CD4-positive, alpha-beta memory T cell (primary cell): ENCODE measurements at regions not wholly inside any gene's neighbourhood (a gene's known extent, or its start where the extent isn't known, plus 50 kb on each side); places are given as distances from the start of the nearest gene placed in this dataset.
"Not testable (repeated sequence)": the region's sequence is repeated elsewhere in the genome, so short reads cannot be mapped to it uniquely, and the experiment has no call there.

ENCODE experiments used
- CTCF ChIA-PET: fragments of 350-600 bp; sonication (Branson Sonifier 250); formaldehyde crosslinking; loops from one replicate; lab custom pipeline; 2021; ENCODE audit warnings: inconsistent platforms; ENCODE audit not compliant: partially characterized antibody; lab: Charles Lee
- POLR2A ChIA-PET: fragments of 350-600 bp; sonication (Branson Sonifier 250); formaldehyde crosslinking; loops from one replicate; lab custom pipeline; 2021; ENCODE audit not compliant: partially characterized antibody; lab: Charles Lee
- DNase-seq, 5 donors: peaks; one replicate each; pipeline versions ENCODE4 v3.0.0 to v3.0.0-alpha.2; 2020 to 2022; ENCODE audit warnings: mixed read lengths in 1 of 5
- H3K27ac ChIP-seq: one replicate; pipeline ENCODE4 v1.7.0; 2013; ENCODE audit warnings: low read depth, low read length
- H3K27me3 ChIP-seq: 2 replicates; pipeline ENCODE4 v1.7.0; 2013; ENCODE audit warnings: mild to moderate bottlenecking, low read length, moderate library complexity; ENCODE audit not compliant: insufficient read depth
- H3K36me3 ChIP-seq: 2 replicates; pipeline ENCODE4 v1.7.0; 2013; ENCODE audit warnings: mild to moderate bottlenecking, low read length, moderate library complexity; ENCODE audit not compliant: insufficient read depth
- H3K4me1 ChIP-seq: 2 replicates; pipeline ENCODE4 v1.7.0; 2013; ENCODE audit warnings: mild to moderate bottlenecking, low read length, moderate library complexity; ENCODE audit not compliant: insufficient read depth
- H3K4me3 ChIP-seq, 2 donors: one replicate each; pipeline ENCODE4 v1.7.0; 2013; ENCODE audit warnings: low read length in 2 of 2, mild to moderate bottlenecking in 1 of 2
- H3K9me3 ChIP-seq, 2 donors: one replicate each; pipeline ENCODE4 v1.7.0; 2013; ENCODE audit warnings: low read length in 2 of 2, control low read depth in 1 of 2; ENCODE audit not compliant: control insufficient read depth in 1 of 2
- H3K27ac Mint-ChIP-seq, 7 donors: one replicate each; pipeline ENCODE4 v1.8.0; 2020 to 2021; ENCODE audit warnings: mixed read lengths in 7 of 7, mild to moderate bottlenecking in 6 of 7, inconsistent platforms in 3 of 7, moderate library complexity in 3 of 7
- H3K27me3 Mint-ChIP-seq, 2 donors: one replicate each; pipeline ENCODE4 v1.8.0; 2020 to 2021; ENCODE audit warnings: mixed read lengths in 2 of 2
- H3K36me3 Mint-ChIP-seq, 2 donors: one replicate each; pipeline ENCODE4 v1.8.0; 2020 to 2021; ENCODE audit warnings: mixed read lengths in 2 of 2, inconsistent platforms in 1 of 2, mild to moderate bottlenecking in 1 of 2
- H3K4me1 Mint-ChIP-seq, 4 donors: one replicate each; pipeline ENCODE4 v1.8.0; 2020 to 2021; ENCODE audit warnings: mixed read lengths in 4 of 4, mild to moderate bottlenecking in 1 of 4
- H3K4me3 Mint-ChIP-seq, 8 donors: one replicate each; pipeline ENCODE4 v1.8.0; 2020 to 2021; ENCODE audit warnings: mixed read lengths in 8 of 8, mild to moderate bottlenecking in 7 of 8, moderate library complexity in 6 of 8, inconsistent platforms in 3 of 8
- H3K9me3 Mint-ChIP-seq, 8 donors: one replicate each; pipeline ENCODE4 v1.8.0; 2020 to 2021; ENCODE audit warnings: mixed read lengths in 8 of 8, mild to moderate bottlenecking in 5 of 8, inconsistent platforms in 3 of 8, moderate library complexity in 1 of 8
- intact Hi-C: fragments of 100-400 bp; cut with micrococcal nuclease; formaldehyde crosslinking; loops from one replicate; pipeline ENCODE4 v1.15.1; 2023

- intact Hi-C loops = no loop called here
These were observed 418.4 kb downstream of the NUP35 start for GRCh38 chr2:183542606-183543005.

GRCh38 chr2:183543222-183543621 is 419.0 kb downstream of the NUP35 start:
- Histone ChIP-seq H3K27me3 (no peaks in the 10 kb centered on the region), H3K4me3 (no peak overlapping the region), H3K4me1 (no peaks in the 10 kb centered on the region), H3K9me3 (no peaks in the 10 kb centered on the region), H3K27ac (no peak overlapping the region), H3K36me3 (no peaks in the 10 kb centered on the region)
- POLR2A ChIA-PET = no interaction called here
- Mint-ChIP-seq H3K9me3 (peaks cover 0 to 52% (median 36%) of the 10 kb centered on the region in 8 donors), H3K27me3 (no peaks in the 10 kb centered on the region), H3K36me3 (no peaks in the 10 kb centered on the region), H3K27ac (no peak overlapping the region), H3K4me3 (no peak overlapping the region), H3K4me1 (no peaks in the 10 kb centered on the region)
- intact Hi-C loops = no loop called here
- CTCF ChIA-PET = no interaction called here
- no peak for DNase-seq

More at GRCh38 chr2:183542606-183543005, 418.4 kb downstream of the NUP35 start:
- Mint-ChIP-seq H3K27ac (no peak overlapping the region), H3K9me3 (peaks cover 0 to 46% (median 31%) of the 10 kb centered on the region in 8 donors), H3K4me1 (no peaks in the 10 kb centered on the region), H3K27me3 (no peaks in the 10 kb centered on the region), H3K4me3 (no peak overlapping the region), H3K36me3 (no peaks in the 10 kb centered on the region)
- no peak overlapping the region for H3K27ac ChIP-seq
- no peak for DNase-seq
- ChIA-PET POLR2A (no interaction called here), CTCF (no interaction called here)
- H3K4me1 ChIP-seq = no peaks in the 10 kb centered on the region
- H3K9me3 ChIP-seq = no peaks in the 10 kb centered on the region
- H3K27me3 ChIP-seq = no peaks in the 10 kb centered on the region
- no peaks in the 10 kb centered on the region for H3K36me3 ChIP-seq
- no peak overlapping the region for H3K4me3 ChIP-seq

- Mint-ChIP-seq H3K4me3 (no peak overlapping the region), H3K27ac (no peak overlapping the region), H3K9me3 (peaks cover 1 to 56% (median 41%) of the 10 kb centered on the region in 8 donors), H3K36me3 (no peaks in the 10 kb centered on the region), H3K27me3 (no peaks in the 10 kb centered on the region), H3K4me1 (no peaks in the 10 kb centered on the region)
- Histone ChIP-seq H3K9me3 (no peaks in the 10 kb centered on the region), H3K27ac (no peak overlapping the region), H3K36me3 (no peaks in the 10 kb centered on the region), H3K4me3 (no peak overlapping the region), H3K27me3 (no peaks in the 10 kb centered on the region), H3K4me1 (no peaks in the 10 kb centered on the region)
- intact Hi-C loops = no loop called here
- no peak for DNase-seq
- CTCF ChIA-PET = no interaction called here
- POLR2A ChIA-PET = no interaction called here
These were observed 419.5 kb downstream of the NUP35 start for GRCh38 chr2:183543731-183544130.

- H3K4me1 ChIP-seq, H3K4me3 Mint-ChIP-seq, H3K36me3 Mint-ChIP-seq, H3K27me3 ChIP-seq, H3K27ac Mint-ChIP-seq, H3K4me1 Mint-ChIP-seq, H3K9me3 ChIP-seq, H3K27me3 Mint-ChIP-seq, H3K4me3 ChIP-seq, CTCF ChIA-PET, DNase-seq, H3K36me3 ChIP-seq, H3K27ac ChIP-seq, POLR2A ChIA-PET, intact Hi-C loops: not testable (repeated sequence)
- peaks cover 1 to 62% (median 48%) of the 10 kb centered on the region in 8 donors for H3K9me3 Mint-ChIP-seq
These were observed 422.5 kb downstream of the NUP35 start for GRCh38 chr2:183546560-183547350.

GRCh38 chr2:183552716-183553115 is 428.5 kb downstream of the NUP35 start:
- Mint-ChIP-seq H3K9me3 (peaks cover 1 to 26% (median 23%) of the 10 kb centered on the region in 8 donors), H3K4me3 (no peak overlapping the region), H3K27ac (no peak overlapping the region), H3K4me1 (no peaks in the 10 kb centered on the region), H3K36me3 (no peaks in the 10 kb centered on the region), H3K27me3 (no peaks in the 10 kb centered on the region)
- ChIA-PET POLR2A (no interaction called here), CTCF (no interaction called here)
- no peak for DNase-seq
- no peak overlapping the region for H3K27ac ChIP-seq
- no peaks in the 10 kb centered on the region for H3K9me3 ChIP-seq
- no peak overlapping the region for H3K4me3 ChIP-seq
- no peaks in the 10 kb centered on the region for H3K27me3 ChIP-seq
- no peaks in the 10 kb centered on the region for H3K36me3 ChIP-seq
- intact Hi-C loops = no loop called here
- no peaks in the 10 kb centered on the region for H3K4me1 ChIP-seq

- no peaks in the 10 kb centered on the region for H3K27me3 ChIP-seq
- CTCF ChIA-PET = no interaction called here
- intact Hi-C loops = no loop called here
- POLR2A ChIA-PET = no interaction called here
- DNase-seq = no peak
- Mint-ChIP-seq H3K4me1 (no peaks in the 10 kb centered on the region), H3K9me3 (peaks cover 0 to 3% (median 1%) of the 10 kb centered on the region in 8 donors), H3K4me3 (no peak overlapping the region), H3K36me3 (no peaks in the 10 kb centered on the region), H3K27me3 (no peaks in the 10 kb centered on the region), H3K27ac (no peak overlapping the region)
- H3K36me3 ChIP-seq = no peaks in the 10 kb centered on the region
- no peak overlapping the region for H3K27ac ChIP-seq
- H3K4me1 ChIP-seq = no peaks in the 10 kb centered on the region
- no peak overlapping the region for H3K4me3 ChIP-seq
- peaks cover 0 to 3% of the 10 kb centered on the region in 2 donors for H3K9me3 ChIP-seq
These were observed 440.5 kb downstream of the NUP35 start for GRCh38 chr2:183564726-183565125.

- Histone ChIP-seq H3K4me3 (no peak overlapping the region), H3K4me1 (no peaks in the 10 kb centered on the region), H3K36me3 (no peaks in the 10 kb centered on the region), H3K27me3 (no peaks in the 10 kb centered on the region), H3K9me3 (no peaks in the 10 kb centered on the region), H3K27ac (no peak overlapping the region)
- Mint-ChIP-seq H3K36me3 (no peaks in the 10 kb centered on the region), H3K9me3 (peaks cover 0 to 16% (median 8%) of the 10 kb centered on the region in 8 donors), H3K4me3 (no peak overlapping the region), H3K27ac (no peak overlapping the region), H3K4me1 (no peaks in the 10 kb centered on the region), H3K27me3 (no peaks in the 10 kb centered on the region)
- intact Hi-C loops = no loop called here
- CTCF ChIA-PET = no interaction called here
- DNase-seq = no peak
- POLR2A ChIA-PET = no interaction called here
These were observed 451.2 kb downstream of the NUP35 start for GRCh38 chr2:183575481-183575880.
